ENCODE measurements at regions not wholly inside any gene's neighbourhood (a gene's known extent, or its start where the extent isn't known, plus 50 kb on each side); places are given as distances from the start of the nearest gene placed in this dataset.

DNA sequence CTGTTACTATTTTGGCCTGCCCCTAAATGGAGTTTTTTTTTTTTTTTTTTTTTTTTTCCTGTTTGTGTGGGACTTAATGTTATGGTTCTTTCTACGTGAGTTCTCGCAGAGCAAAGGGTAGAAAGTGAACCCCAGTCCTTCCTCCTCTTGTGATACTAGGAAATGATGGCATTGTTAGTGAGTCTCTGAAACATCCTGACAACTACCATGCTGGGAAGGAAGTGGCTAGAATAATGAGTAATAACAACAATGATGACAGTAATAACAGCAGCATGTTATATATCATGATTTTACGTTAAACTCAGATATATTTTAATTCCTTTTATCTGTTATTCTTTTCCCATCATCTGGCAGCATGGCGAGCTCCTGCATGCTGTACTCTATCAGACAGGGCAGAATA lies 216.2 kb upstream of the LINC00305 start (continued):
- TF ChIP-seq, protein P1, sequence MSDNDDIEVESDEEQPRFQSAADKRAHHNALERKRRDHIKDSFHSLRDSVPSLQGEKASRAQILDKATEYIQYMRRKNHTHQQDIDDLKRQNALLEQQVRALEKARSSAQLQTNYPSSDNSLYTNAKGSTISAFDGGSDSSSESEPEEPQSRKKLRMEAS (CRISPR knock-in tag; IDR thresholded peaks at IDR 0.05) = no peak

DNA sequence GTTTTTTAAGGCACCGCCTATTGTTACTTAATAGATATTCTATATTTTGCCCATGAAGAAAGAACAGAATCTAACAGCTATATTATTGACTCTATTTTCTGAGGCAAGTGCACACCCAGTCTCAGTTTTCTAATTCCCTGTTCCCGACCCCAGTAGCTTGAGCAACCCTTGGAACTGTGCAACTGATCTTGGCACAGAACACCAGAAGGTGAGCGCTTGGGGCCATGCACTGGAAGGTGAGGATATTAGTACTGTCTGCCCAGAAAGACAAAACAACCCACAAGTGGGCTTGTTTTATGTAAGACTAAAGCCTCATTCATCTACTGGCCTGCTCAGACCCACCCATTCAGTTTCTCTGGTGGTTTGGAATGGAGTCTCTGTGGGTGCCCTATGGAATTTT lies 188.8 kb upstream of the LINC00305 start:
- H2AFZ ChIP-seq (ENCODE audit: low read depth, low read length) = no peak overlapping the region
- H3K4me1 ChIP-seq (replicated peaks in 1 of 2; ENCODE audit: control insufficient read depth in 2 of 2, insufficient read depth in 2 of 2, low read length in 2 of 2) = no peaks in the 10 kb centered on the region
- intact Hi-C loops (cut with micrococcal nuclease) (no loop called here), in situ Hi-C loops (cut with MboI) (no loop called here)
- ATAC-seq (no peak), DNase-seq (ENCODE audit: extremely low read depth in 1 of 4, low spot score in 3 of 4) (no peak), FAIRE-seq (no peak)
- no peaks in the 10 kb centered on the region for H3K79me2 ChIP-seq (ENCODE audit: control insufficient read depth, insufficient read depth, low read length)
- H4K20me1 ChIP-seq (replicated peaks; ENCODE audit: control insufficient read depth, insufficient read depth, low read length) = no peaks in the 10 kb centered on the region
- ChIA-PET POLR2A (no interaction called here), CTCF (ENCODE audit: low intra/inter-chr PET ratio) (no interaction called here)
- WGBS (ENCODE audit: insufficient coverage, low coverage, missing lambda C conversion rate) = 0% methylated on average over 1 of the region's 3 CpGs
- no peak overlapping the region for H3K4me2 ChIP-seq (ENCODE audit: insufficient read depth, low read length)
- H3K27me3 ChIP-seq (ENCODE audit: control insufficient read depth in 2 of 2, insufficient read depth in 2 of 2, low read length in 2 of 2) = no peaks in the 10 kb centered on the region
- H3K4me3 ChIP-seq = no peak overlapping the region
- BruUV-seq (replicated peaks) = no TSS peak
- H3K9me3 ChIP-seq (replicated peaks; ENCODE audit: control insufficient read depth, insufficient read depth, low read depth, low read length) = no peaks in the 10 kb centered on the region
- no peak overlapping the region for H3K9ac ChIP-seq (ENCODE audit: insufficient read depth in 1 of 2, low read depth in 2 of 2, low read length in 2 of 2)
- H3K27ac ChIP-seq (ENCODE audit: extremely low read depth, low read depth, low read length) = no peak overlapping the region
- no peaks in the 10 kb centered on the region for H3K36me3 ChIP-seq (ENCODE audit: control insufficient read depth, insufficient read depth, low read length)
- H3K9me1 ChIP-seq (ENCODE audit: control insufficient read depth, insufficient read depth, low read length) = no peaks in the 10 kb centered on the region
- TF ChIP-seq ZNF324 (CRISPR knock-in tag; IDR thresholded peaks at IDR 0.05) (no peak), HNRNPK (IDR thresholded peaks at IDR 0.05; ENCODE audit: low read depth, low read length, poor library complexity, severe bottlenecking) (no peak), PCBP1 (IDR thresholded peaks at IDR 0.05; ENCODE audit: low read depth, low read length, poor library complexity, severe bottlenecking) (no peak), ZNF707 (CRISPR knock-in tag; conservative IDR thresholded peaks at IDR 0.05) (no peak), HNRNPH1 (optimal IDR thresholded peaks at IDR 0.05; ENCODE audit: low read depth, low read length) (no peak), CHD1 (IDR thresholded peaks at IDR 0.05; ENCODE audit: low read length) (no peak)
- TF ChIP-seq, protein P2, sequence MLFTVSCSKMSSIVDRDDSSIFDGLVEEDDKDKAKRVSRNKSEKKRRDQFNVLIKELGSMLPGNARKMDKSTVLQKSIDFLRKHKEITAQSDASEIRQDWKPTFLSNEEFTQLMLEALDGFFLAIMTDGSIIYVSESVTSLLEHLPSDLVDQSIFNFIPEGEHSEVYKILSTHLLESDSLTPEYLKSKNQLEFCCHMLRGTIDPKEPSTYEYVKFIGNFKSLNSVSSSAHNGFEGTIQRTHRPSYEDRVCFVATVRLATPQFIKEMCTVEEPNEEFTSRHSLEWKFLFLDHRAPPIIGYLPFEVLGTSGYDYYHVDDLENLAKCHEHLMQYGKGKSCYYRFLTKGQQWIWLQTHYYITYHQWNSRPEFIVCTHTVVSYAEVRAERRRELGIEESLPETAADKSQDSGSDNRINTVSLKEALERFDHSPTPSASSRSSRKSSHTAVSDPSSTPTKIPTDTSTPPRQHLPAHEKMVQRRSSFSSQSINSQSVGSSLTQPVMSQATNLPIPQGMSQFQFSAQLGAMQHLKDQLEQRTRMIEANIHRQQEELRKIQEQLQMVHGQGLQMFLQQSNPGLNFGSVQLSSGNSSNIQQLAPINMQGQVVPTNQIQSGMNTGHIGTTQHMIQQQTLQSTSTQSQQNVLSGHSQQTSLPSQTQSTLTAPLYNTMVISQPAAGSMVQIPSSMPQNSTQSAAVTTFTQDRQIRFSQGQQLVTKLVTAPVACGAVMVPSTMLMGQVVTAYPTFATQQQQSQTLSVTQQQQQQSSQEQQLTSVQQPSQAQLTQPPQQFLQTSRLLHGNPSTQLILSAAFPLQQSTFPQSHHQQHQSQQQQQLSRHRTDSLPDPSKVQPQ (CRISPR knock-in tag; IDR thresholded peaks at IDR 0.05; ENCODE audit: borderline replicate concordance) = no peak

Measured in K562 (cell line).